Esophagus muscularis mucosa (tissue), 4 donors: ENCODE measurements at regions not wholly inside any gene's neighbourhood (a gene's known extent, or its start where the extent isn't known, plus 50 kb on each side); places are given as distances from the start of the nearest gene placed in this dataset.

Experiments
- CTCF ChIP-seq, 3 experiments: fragments of 200-600 bp in 2 of 3; fragments of 450-650 bp in 1 of 3; sonication (generic) in 2 of 3; IDR thresholded peaks; one replicate each; pipeline ENCODE4 v1.5.1; 2017 to 2019; ENCODE audit warnings: antibody characterized with exemption in 3 of 3, mild to moderate bottlenecking in 2 of 3, moderate library complexity in 1 of 3
- EP300 ChIP-seq: sonication (generic); formaldehyde crosslinking; IDR thresholded peaks from one replicate; pipeline ENCODE4 v1.6.1; 2017; ENCODE audit warnings: antibody characterized with exemption
- POLR2A ChIP-seq: fragments of 450-650 bp; IDR thresholded peaks from one replicate; pipeline ENCODE4 v1.6.1; 2017; ENCODE audit warnings: antibody characterized with exemption, moderate library complexity, mild to moderate bottlenecking, low read depth
- POLR2AphosphoS5 ChIP-seq, 2 donors: sonication (generic); formaldehyde crosslinking; IDR thresholded peaks; one replicate each; pipeline ENCODE4 v1.6.1; 2017; ENCODE audit warnings: antibody characterized with exemption in 2 of 2

DNA sequence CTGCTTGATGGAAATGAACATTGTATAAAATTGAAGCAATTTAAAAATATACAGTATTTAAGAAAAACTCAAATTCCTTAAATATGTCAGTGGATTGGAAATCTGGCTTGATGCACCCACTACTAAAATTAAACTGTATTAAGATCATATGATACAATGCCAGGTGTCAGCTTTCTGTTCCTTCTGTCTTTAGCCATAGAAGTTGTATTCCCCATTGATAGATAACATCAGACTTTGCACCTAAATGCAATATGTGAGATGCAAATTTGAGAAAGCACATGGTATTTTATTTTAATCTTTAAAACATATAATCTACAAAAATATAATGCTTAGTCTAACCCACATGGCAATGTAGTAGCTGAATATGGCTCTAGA is 697.4 kb upstream of the WWC1 start:
- no peak for TF ChIP-seq POLR2AphosphoS5 (IDR thresholded peaks at IDR 0.05)
- TF ChIP-seq POLR2A = no peak
- no peak for TF ChIP-seq CTCF (IDR thresholded peaks at IDR 0.05)
- TF ChIP-seq EP300 = no peak
